Endothelial cell of umbilical vein (primary cell): ENCODE measurements at regions not wholly inside any gene's neighbourhood (a gene's known extent, or its start where the extent isn't known, plus 50 kb on each side); places are given as distances from the start of the nearest gene placed in this dataset.

ENCODE experiments used
- BruUV-seq: library from RNA; stranded (reverse); fragments of 400-500 nt; replicated peaks from 2 replicates; lab custom pipeline; 2021; lab: Mats Ljungman, UMichigan
- CTCF ChIA-PET: fragments of 300-600, 350-600 bp; sonication (Branson Sonifier 250); formaldehyde crosslinking; loops from one replicate; lab custom pipeline; 2021; ENCODE audit warnings: antibody characterized with exemption, inconsistent platforms; lab: Charles Lee
- POLR2A ChIA-PET: fragments of 300-600, 350-600 bp; sonication (Branson Sonifier 250); formaldehyde crosslinking; loops from one replicate; lab custom pipeline; 2021; ENCODE audit warnings: antibody characterized with exemption, inconsistent platforms; lab: Charles Lee
- DNase-seq: peaks from one replicate; pipeline ENCODE4 v3.0.0-alpha.2; 2011; ENCODE audit warnings: low read depth, low spot score
- FAIRE-seq: peaks from 2 replicates; lab custom pipeline; 2011; peaks lifted over from hg19 to GRCh38; lab: Jason Lieb, UNC
- H2AFZ ChIP-seq: 2 replicates; pipeline ENCODE4 v1.6.0; 2012; ENCODE audit warnings: low read depth, low read length, control low read depth, inconsistent platforms
- H3K27ac ChIP-seq: 2 replicates; pipeline ENCODE4 v1.5.1; 2011; ENCODE audit warnings: low read depth, mild to moderate bottlenecking, control low read depth, low read length, moderate library complexity; ENCODE audit not compliant: insufficient read depth
- H3K27me3 ChIP-seq, 2 experiments: 2 replicates each; pipeline versions ENCODE4 v1.6.0 to v1.6.1; 2011; ENCODE audit warnings: low read length in 2 of 2, mixed read lengths in 1 of 2; ENCODE audit not compliant: control insufficient read depth in 2 of 2, insufficient read depth in 2 of 2
- H3K36me3 ChIP-seq, 2 experiments: 2 replicates in 1 of 2; 3 replicates in 1 of 2; pipeline ENCODE4 v1.5.1; 2011; ENCODE audit warnings: low read length in 2 of 2, mild to moderate bottlenecking in 1 of 2, moderate library complexity in 1 of 2; ENCODE audit not compliant: control insufficient read depth in 2 of 2, insufficient read depth in 2 of 2; ENCODE audit errors: extremely low read depth in 1 of 2
- H3K4me1 ChIP-seq: 3 replicates; pipeline ENCODE4 v1.5.1; 2011; ENCODE audit warnings: mild to moderate bottlenecking, low read length; ENCODE audit not compliant: control insufficient read depth, insufficient read depth; ENCODE audit errors: extremely low read depth
- H3K4me2 ChIP-seq: 2 replicates; pipeline ENCODE4 v1.6.1; 2011; ENCODE audit warnings: low read length, control low read depth, mixed read lengths; ENCODE audit not compliant: insufficient read depth
- H3K4me3 ChIP-seq, 3 experiments: fragments of 200-600 bp in 1 of 3; sonication (generic), shearing (Covaris generic) in 1 of 3; replicated peaks in 1 of 3; 2 replicates each; pipeline ENCODE4 v1.5.1; 2011 to 2016; ENCODE audit warnings: control low read depth in 3 of 3, low read length in 3 of 3, mild to moderate bottlenecking in 2 of 3, inconsistent platforms in 1 of 3, low read depth in 1 of 3, moderate library complexity in 1 of 3; ENCODE audit not compliant: insufficient read depth in 1 of 3
- H3K79me2 ChIP-seq: 2 replicates; pipeline ENCODE4 v1.6.0; 2012; ENCODE audit warnings: low read length, inconsistent platforms; ENCODE audit not compliant: control insufficient read depth, insufficient read depth
- H3K9ac ChIP-seq: replicated peaks from 2 replicates; pipeline ENCODE3; 2011; ENCODE audit warnings: low read length, control low read depth; ENCODE audit not compliant: insufficient read depth; ENCODE audit errors: extremely low read depth
- H3K9me1 ChIP-seq: replicated peaks from 3 replicates; pipeline ENCODE4 v1.6.0; 2011; ENCODE audit warnings: mild to moderate bottlenecking, low read length; ENCODE audit not compliant: control insufficient read depth, insufficient read depth; ENCODE audit errors: extremely low read depth
- H3K9me3 ChIP-seq: replicated peaks from 2 replicates; pipeline ENCODE4 v1.5.1; 2012; ENCODE audit warnings: low read length, inconsistent platforms; ENCODE audit not compliant: control insufficient read depth, insufficient read depth
- H4K20me1 ChIP-seq: replicated peaks from 2 replicates; pipeline ENCODE3; 2011; ENCODE audit warnings: mild to moderate bottlenecking, low read length; ENCODE audit not compliant: control insufficient read depth, insufficient read depth; ENCODE audit errors: extremely low read depth
- CTCF ChIP-seq, 2 donors: IDR thresholded peaks; 1 replicate in 1 of 2; 2 replicates in 1 of 2; pipeline ENCODE4 v1.5.1; 2011; ENCODE audit warnings: low read length in 2 of 2, mild to moderate bottlenecking in 2 of 2, moderate library complexity in 2 of 2, control low read depth in 1 of 2, inconsistent platforms in 1 of 2, low read depth in 1 of 2; ENCODE audit not compliant: insufficient read depth in 1 of 2; ENCODE audit errors: extremely low read depth in 1 of 2
- EZH2 ChIP-seq: IDR thresholded peaks from 2 replicates; pipeline ENCODE4 v1.6.1; 2012; ENCODE audit warnings: borderline replicate concordance, low read depth, mild to moderate bottlenecking, moderate library complexity, low read length, inconsistent platforms; ENCODE audit not compliant: severe bottlenecking
- FOS ChIP-seq: IDR thresholded peaks from 2 replicates; pipeline ENCODE4 v1.6.1; 2011; ENCODE audit warnings: mild to moderate bottlenecking, low read length, moderate library complexity, borderline replicate concordance; ENCODE audit not compliant: insufficient read depth
- GATA2 ChIP-seq: IDR thresholded peaks from 2 replicates; pipeline ENCODE4 v1.7.0; 2011; ENCODE audit warnings: low read depth, mild to moderate bottlenecking, moderate library complexity, mixed read lengths, low read length; ENCODE audit not compliant: insufficient read length, insufficient read depth
- JUN ChIP-seq: IDR thresholded peaks from 2 replicates; pipeline ENCODE4 v1.6.1; 2011; ENCODE audit warnings: borderline replicate concordance, low read depth; ENCODE audit not compliant: insufficient read length, insufficient read depth
- MAX ChIP-seq: IDR thresholded peaks from 2 replicates; pipeline ENCODE4 v1.6.1; 2011; ENCODE audit not compliant: insufficient read depth, insufficient read length
- MYC ChIP-seq: IDR thresholded peaks from one replicate; pipeline ENCODE4 v1.6.1; 2011; ENCODE audit warnings: mild to moderate bottlenecking, low read depth, low read length
- POLR2A ChIP-seq: IDR thresholded peaks from 2 replicates; pipeline ENCODE4 v1.6.1; 2012; ENCODE audit warnings: low read depth, mild to moderate bottlenecking, control low read depth, low read length
- POLR2AphosphoS5 ChIP-seq: IDR thresholded peaks from 2 replicates; pipeline ENCODE4 v1.6.1; 2012; ENCODE audit warnings: low read depth, mild to moderate bottlenecking, control low read depth, low read length, moderate library complexity; ENCODE audit not compliant: insufficient read depth
- dilution Hi-C: fragments of 300-500 bp; cut with MboI; formaldehyde crosslinking; loops from one replicate; pipeline ENCODE4 v1.15.0; 2019; ENCODE audit warnings: low sequenced_read_pairs; ENCODE audit not compliant: extremely low pct_ligation_motif_present
- intact Hi-C: fragments of 100-400 bp; cut with micrococcal nuclease; formaldehyde crosslinking; loops from one replicate; pipeline ENCODE4 v1.10.0; 2022

- H3K4me3 ChIP-seq, result no peak overlapping the region
- H3K27me3 ChIP-seq, result no peaks in the 10 kb centered on the region
- no peaks in the 10 kb centered on the region for H4K20me1 ChIP-seq
- no peak overlapping the region for H3K9ac ChIP-seq
- H3K4me1 ChIP-seq, result no peaks in the 10 kb centered on the region
- H3K9me3 ChIP-seq, result peaks cover 6% of the 10 kb centered on the region
- no peaks in the 10 kb centered on the region for H3K79me2 ChIP-seq
- H2AFZ ChIP-seq, result no peak overlapping the region
- no peaks in the 10 kb centered on the region for H3K36me3 ChIP-seq
- H3K4me2 ChIP-seq, result no peak overlapping the region
- CTCF ChIA-PET, result no interaction called here
- no TSS peak for BruUV-seq
- FAIRE-seq (no peak), DNase-seq (no peak)
- intact Hi-C loops (no loop called here), dilution Hi-C loops (no loop called here)
- H3K9me1 ChIP-seq, result no peaks in the 10 kb centered on the region
- H3K27ac ChIP-seq, result no peak overlapping the region
- POLR2A ChIA-PET, result no interaction called here
- no peak for TF ChIP-seq POLR2A
- peak; percentile 1 for TF ChIP-seq MAX
Observed at GRCh38 chr22:48837341-48837935, 990.2 kb downstream of the BRD1 start.

- Histone ChIP-seq H3K27me3 (no peaks in the 10 kb centered on the region), H3K4me1 (no peaks in the 10 kb centered on the region), H3K9me1 (no peaks in the 10 kb centered on the region), H4K20me1 (no peaks in the 10 kb centered on the region), H3K4me3 (no peak overlapping the region), H3K9me3 (peaks cover 4% of the 10 kb centered on the region), H2AFZ (no peak overlapping the region), H3K4me2 (no peak overlapping the region), H3K9ac (no peak overlapping the region), H3K79me2 (no peaks in the 10 kb centered on the region), H3K27ac (no peak overlapping the region), H3K36me3 (no peaks in the 10 kb centered on the region)
- TF ChIP-seq GATA2 (no peak), POLR2A (no peak), JUN (no peak), EZH2 (no peak), MYC (no peak), CTCF (IDR thresholded peaks at IDR 0.05; ENCODE audit: extremely low read depth in 1 of 2, insufficient read depth in 1 of 2, low read depth in 1 of 2, low read length in 2 of 2) (no peak), FOS (no peak), MAX (no peak), POLR2AphosphoS5 (no peak)
- DNase-seq, result no peak
- BruUV-seq, result no TSS peak
- no peak for FAIRE-seq
- ChIA-PET CTCF (no interaction called here), POLR2A (no interaction called here)
- intact Hi-C loops (no loop called here), dilution Hi-C loops (no loop called here)
Observed at GRCh38 chr22:48836673-48837340, 990.9 kb downstream of the BRD1 start.
